ENCODE measurements at regions not wholly inside any gene's neighbourhood (a gene's known extent, or its start where the extent isn't known, plus 50 kb on each side); places are given as distances from the start of the nearest gene placed in this dataset.

- TF ChIP-seq POLR2A (IDR thresholded peaks at IDR 0.05): no peak
- no peak for TF ChIP-seq EP300 (IDR thresholded peaks at IDR 0.05)
- TF ChIP-seq CTCF (IDR thresholded peaks at IDR 0.05): no peak
- no peak overlapping the region for H3K27ac ChIP-seq
- H3K27me3 ChIP-seq: no peaks in the 10 kb centered on the region
- peaks cover 2% of the 10 kb centered on the region for H3K4me1 ChIP-seq (ENCODE audit: insufficient read depth)
- 90 to 91% (median 91%) methylated on average over 6 of the region's 6 CpGs for WGBS, 3 donors
- DNase-seq: no peak
- H3K9me3 ChIP-seq: no peaks in the 10 kb centered on the region
- no peak overlapping the region for H3K4me3 ChIP-seq
- H3K36me3 ChIP-seq: no peaks in the 10 kb centered on the region
- intact Hi-C loops (cut with DNase I): no loop called here
Measured at GRCh38 chr2:219784178-219784577, 156.7 kb downstream of the SLC4A3 start.

GRCh38 chr2:219789476-219789875, 162.0 kb downstream of the SLC4A3 start:
- no peak for DNase-seq
- no peaks in the 10 kb centered on the region for H3K9me3 ChIP-seq
- no peak overlapping the region for H3K27ac ChIP-seq
- intact Hi-C loops (cut with DNase I): no loop called here
- H3K4me3 ChIP-seq: no peak overlapping the region
- no peaks in the 10 kb centered on the region for H3K36me3 ChIP-seq
- no peaks in the 10 kb centered on the region for H3K27me3 ChIP-seq
- no peak for TF ChIP-seq POLR2A (IDR thresholded peaks at IDR 0.05)
- no peak for TF ChIP-seq CTCF (IDR thresholded peaks at IDR 0.05)
- no peak for TF ChIP-seq EP300 (IDR thresholded peaks at IDR 0.05)
- H3K4me1 ChIP-seq (ENCODE audit: insufficient read depth): no peaks in the 10 kb centered on the region

- intact Hi-C loops (cut with DNase I): no loop called here
- DNase-seq: no peak
- Histone ChIP-seq H3K27me3 (no peaks in the 10 kb centered on the region), H3K27ac (no peak overlapping the region), H3K4me1 (ENCODE audit: insufficient read depth) (peaks cover 2% of the 10 kb centered on the region), H3K4me3 (no peak overlapping the region), H3K9me3 (no peaks in the 10 kb centered on the region), H3K36me3 (no peaks in the 10 kb centered on the region)
- 94 to 96% (median 94%) methylated on average over 4 of the region's 4 CpGs for WGBS, 3 donors
- TF ChIP-seq EP300 (IDR thresholded peaks at IDR 0.05) (no peak), POLR2A (IDR thresholded peaks at IDR 0.05) (no peak), CTCF (IDR thresholded peaks at IDR 0.05) (no peak)
Measured at GRCh38 chr2:219792446-219792845, 165.0 kb downstream of the SLC4A3 start.

- intact Hi-C loops (cut with DNase I): no loop called here
- 85 to 87% (median 86%) methylated on average over 2 of the region's 2 CpGs for WGBS, 3 donors
Measured at GRCh38 chr2:219798430-219798829, 171.0 kb downstream of the SLC4A3 start.

More at GRCh38 chr2:219798430-219798829, 171.0 kb downstream of the SLC4A3 start:
- peaks cover 7% of the 10 kb centered on the region for H3K4me1 ChIP-seq (ENCODE audit: insufficient read depth)
- no peaks in the 10 kb centered on the region for H3K9me3 ChIP-seq
- no peak for DNase-seq
- no peaks in the 10 kb centered on the region for H3K36me3 ChIP-seq
- no peak for TF ChIP-seq POLR2A (IDR thresholded peaks at IDR 0.05)
- no peak for TF ChIP-seq CTCF (IDR thresholded peaks at IDR 0.05)
- H3K27ac ChIP-seq: no peak overlapping the region
- no peaks in the 10 kb centered on the region for H3K27me3 ChIP-seq
- H3K4me3 ChIP-seq: no peak overlapping the region
